NT2/D1 (cell line): ENCODE measurements at regions not wholly inside any gene's neighbourhood (a gene's known extent, or its start where the extent isn't known, plus 50 kb on each side); places are given as distances from the start of the nearest gene placed in this dataset.

Experiments
- YY1 ChIP-seq: IDR thresholded peaks from 2 replicates; pipeline ENCODE4 v1.6.1; 2011; ENCODE audit not compliant: insufficient read length, insufficient read depth
- ZNF274 ChIP-seq: IDR thresholded peaks from 2 replicates; pipeline ENCODE4 v1.6.1; 2011; ENCODE audit warnings: mild to moderate bottlenecking, low read depth, low read length

DNA sequence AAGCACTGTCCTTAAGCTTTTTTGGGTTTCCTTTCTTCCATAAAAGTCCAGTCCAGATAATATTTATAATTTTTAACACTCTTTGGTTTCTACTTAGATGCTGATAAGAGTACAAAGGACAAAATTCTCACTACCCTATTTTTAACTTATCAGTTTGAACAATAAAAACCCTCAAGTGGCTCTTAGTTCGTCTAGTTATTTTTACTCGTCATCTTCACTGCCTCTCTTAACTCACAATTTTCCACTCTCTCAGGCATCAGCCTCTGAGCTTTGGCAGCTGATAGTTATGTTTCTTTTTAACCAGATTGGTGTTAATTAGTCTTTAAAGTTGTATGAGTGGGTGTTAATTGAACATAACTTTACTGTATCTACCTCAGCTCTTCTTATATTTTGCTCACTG, 517.1 kb upstream of the SYT4 start:
- no peak for TF ChIP-seq YY1
- no peak for TF ChIP-seq ZNF274
